Hepatocyte (in vitro differentiated cells): ENCODE measurements at regions not wholly inside any gene's neighbourhood (a gene's known extent, or its start where the extent isn't known, plus 50 kb on each side); places are given as distances from the start of the nearest gene placed in this dataset.

Experiments used
- CTCF ChIP-seq: fragments of 200-600 bp; sonication (generic); IDR thresholded peaks from 2 replicates; pipeline ENCODE4 v1.5.1; 2016; ENCODE audit warnings: antibody characterized with exemption, mild to moderate bottlenecking; ENCODE audit not compliant: poor library complexity
- EZH2 ChIP-seq: fragments of 200-600 bp; sonication (generic); IDR thresholded peaks from 2 replicates; pipeline ENCODE4 v1.6.1; 2016; ENCODE audit warnings: antibody characterized with exemption, mild to moderate bottlenecking, borderline replicate concordance

GRCh38 chr18:5608846-5609245 is 65.0 kb upstream of the EPB41L3 start:
- TF ChIP-seq CTCF: no peak
- no peak for TF ChIP-seq EZH2
